Putamen (tissue), 1 donor: ENCODE measurements at regions not wholly inside any gene's neighbourhood (a gene's known extent, or its start where the extent isn't known, plus 50 kb on each side); places are given as distances from the start of the nearest gene placed in this dataset.

ENCODE experiments used
- DNase-seq: peaks from one replicate; pipeline ENCODE4 v3.0.0-alpha.2; 2016; ENCODE audit warnings: low spot score

GRCh38 chr11:15815246-15816195 lies 540.8 kb downstream of the SOX6 start:
- no peak for DNase-seq

GRCh38 chr11:15816260-15816871 lies 540.0 kb downstream of the SOX6 start:
- no peak for DNase-seq

- DNase-seq, result no peak
These were observed 539.3 kb downstream of the SOX6 start for GRCh38 chr11:15817001-15817400.

GRCh38 chr11:15818132-15818842 lies 538.1 kb downstream of the SOX6 start:
- DNase-seq, result no peak

GRCh38 chr11:15819679-15820286 lies 536.6 kb downstream of the SOX6 start:
- peak; percentile 89 for DNase-seq

GRCh38 chr11:15821451-15821850 lies 534.9 kb downstream of the SOX6 start:
- DNase-seq, result no peak

- DNase-seq, result no peak
These were observed 532.3 kb downstream of the SOX6 start for GRCh38 chr11:15824060-15824459.

- no peak for DNase-seq
These were observed 530.2 kb downstream of the SOX6 start for GRCh38 chr11:15825976-15826650.

GRCh38 chr11:15826826-15827225 lies 529.5 kb downstream of the SOX6 start:
- DNase-seq, result no peak

GRCh38 chr11:15828215-15828853 lies 528.0 kb downstream of the SOX6 start:
- peak; percentile 64 for DNase-seq

- no peak for DNase-seq
These were observed 527.0 kb downstream of the SOX6 start for GRCh38 chr11:15829312-15829711.

GRCh38 chr11:15830741-15831428 lies 525.5 kb downstream of the SOX6 start:
- DNase-seq, result no peak

GRCh38 chr11:15835788-15836411 lies 520.4 kb downstream of the SOX6 start:
- DNase-seq, result no peak

GRCh38 chr11:15836795-15837194 lies 519.6 kb downstream of the SOX6 start:
- no peak for DNase-seq

GRCh38 chr11:15837901-15838489 lies 518.4 kb downstream of the SOX6 start:
- no peak for DNase-seq

- no peak for DNase-seq
These were observed 517.3 kb downstream of the SOX6 start for GRCh38 chr11:15839061-15839460.

- DNase-seq, result no peak
These were observed 515.4 kb downstream of the SOX6 start for GRCh38 chr11:15840966-15841365.

- no peak for DNase-seq
These were observed 514.2 kb downstream of the SOX6 start for GRCh38 chr11:15841931-15842740.
